ENCODE measurements at regions not wholly inside any gene's neighbourhood (a gene's known extent, or its start where the extent isn't known, plus 50 kb on each side); places are given as distances from the start of the nearest gene placed in this dataset.
"Not testable (repeated sequence)": the region's sequence is repeated elsewhere in the genome, so short reads cannot be mapped to it uniquely, and the experiment has no call there.

DNA sequence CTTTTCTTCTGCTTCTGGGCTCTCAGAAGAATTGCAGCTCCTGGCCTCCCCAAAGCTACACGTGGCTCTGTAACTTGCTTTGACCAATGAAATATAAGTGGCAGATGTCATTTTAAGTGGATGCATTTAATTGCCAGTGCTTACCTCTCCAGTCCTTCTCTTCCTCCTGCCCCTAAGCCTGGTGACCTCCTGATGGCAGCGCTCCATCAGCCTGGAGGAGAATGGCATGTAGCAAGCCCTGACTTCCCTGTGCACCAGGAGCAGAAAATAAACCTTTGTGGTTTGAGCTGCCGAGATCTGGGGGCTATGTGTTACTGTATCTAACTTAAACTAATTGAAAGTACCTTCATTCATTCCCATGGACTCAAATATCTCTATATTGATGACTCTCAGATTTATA lies 304.7 kb upstream of the CHRNA7 start:
- not testable (repeated sequence) for TF ChIP-seq CTCF (IDR thresholded peaks at IDR 0.05; ENCODE audit: poor library complexity); EZH2 (IDR thresholded peaks at IDR 0.05; ENCODE audit: borderline replicate concordance); EZH2phosphoT487 (IDR thresholded peaks at IDR 0.05; ENCODE audit: low read depth, severe bottlenecking, unreplicated experiment)

All from hepatocyte (in vitro differentiated cells).